Retinal pigment epithelial cell (primary cell): ENCODE measurements at regions not wholly inside any gene's neighbourhood (a gene's known extent, or its start where the extent isn't known, plus 50 kb on each side); places are given as distances from the start of the nearest gene placed in this dataset.

Experiments
- DNase-seq: peaks from one replicate; pipeline ENCODE4 v3.0.0-alpha.2; 2010; ENCODE audit warnings: low read depth
- H3K4me3 ChIP-seq: 2 replicates; pipeline ENCODE4 v1.5.1; 2011; ENCODE audit warnings: mild to moderate bottlenecking, low read length, control low read depth, moderate library complexity
- TF ChIP-seq, protein P1 (sequence below): conservative IDR thresholded peaks from 2 replicates; pipeline ENCODE4 v1.5.1; 2011; ENCODE audit warnings: low read depth, low read length, control low read depth, inconsistent platforms

DNA sequence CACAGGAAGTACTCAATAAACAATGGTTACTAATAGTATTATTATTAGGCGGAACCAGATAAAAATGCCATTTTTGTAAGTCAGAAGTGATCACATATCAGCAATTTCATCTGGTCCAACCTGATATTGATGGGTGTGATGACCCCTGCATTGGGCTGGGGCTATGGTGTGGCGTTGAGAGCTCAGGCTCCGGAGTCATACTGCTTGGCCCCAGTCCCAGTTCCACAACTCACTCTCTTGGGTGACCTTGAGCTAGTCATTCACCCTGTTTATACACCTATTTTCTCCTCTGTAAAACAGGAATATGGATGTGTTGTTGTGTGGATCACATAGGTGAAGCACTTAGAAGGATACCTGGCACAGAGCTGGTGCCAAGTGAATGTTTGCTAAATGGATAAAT lies 229.4 kb upstream of the POU3F1 start:
- no peak for DNase-seq
- TF ChIP-seq, protein P1, sequence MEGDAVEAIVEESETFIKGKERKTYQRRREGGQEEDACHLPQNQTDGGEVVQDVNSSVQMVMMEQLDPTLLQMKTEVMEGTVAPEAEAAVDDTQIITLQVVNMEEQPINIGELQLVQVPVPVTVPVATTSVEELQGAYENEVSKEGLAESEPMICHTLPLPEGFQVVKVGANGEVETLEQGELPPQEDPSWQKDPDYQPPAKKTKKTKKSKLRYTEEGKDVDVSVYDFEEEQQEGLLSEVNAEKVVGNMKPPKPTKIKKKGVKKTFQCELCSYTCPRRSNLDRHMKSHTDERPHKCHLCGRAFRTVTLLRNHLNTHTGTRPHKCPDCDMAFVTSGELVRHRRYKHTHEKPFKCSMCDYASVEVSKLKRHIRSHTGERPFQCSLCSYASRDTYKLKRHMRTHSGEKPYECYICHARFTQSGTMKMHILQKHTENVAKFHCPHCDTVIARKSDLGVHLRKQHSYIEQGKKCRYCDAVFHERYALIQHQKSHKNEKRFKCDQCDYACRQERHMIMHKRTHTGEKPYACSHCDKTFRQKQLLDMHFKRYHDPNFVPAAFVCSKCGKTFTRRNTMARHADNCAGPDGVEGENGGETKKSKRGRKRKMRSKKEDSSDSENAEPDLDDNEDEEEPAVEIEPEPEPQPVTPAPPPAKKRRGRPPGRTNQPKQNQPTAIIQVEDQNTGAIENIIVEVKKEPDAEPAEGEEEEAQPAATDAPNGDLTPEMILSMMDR = no peak
- no peak overlapping the region for H3K4me3 ChIP-seq

DNA sequence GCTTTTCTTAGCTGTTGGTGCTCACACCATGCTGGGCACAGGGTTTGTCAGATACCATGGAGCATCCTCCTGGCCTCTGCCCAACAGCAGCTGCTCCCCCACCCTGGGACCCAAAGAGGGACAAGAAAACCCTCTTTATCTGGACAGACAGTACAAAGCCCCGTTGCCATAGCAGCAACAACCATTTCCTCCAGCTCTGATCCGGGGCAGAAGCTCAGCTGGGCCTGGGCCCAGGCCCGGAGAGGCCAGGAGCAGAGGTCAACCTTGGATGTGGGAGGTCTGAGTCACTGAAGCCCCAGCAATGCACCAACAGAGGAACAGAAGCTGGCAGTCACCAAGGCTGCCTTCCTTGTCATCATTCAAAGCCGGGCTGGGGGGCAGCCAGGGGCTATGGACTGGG lies 228.4 kb upstream of the POU3F1 start:
- no peak for DNase-seq
- TF ChIP-seq, protein P1 = no peak
- no peak overlapping the region for H3K4me3 ChIP-seq

DNA sequence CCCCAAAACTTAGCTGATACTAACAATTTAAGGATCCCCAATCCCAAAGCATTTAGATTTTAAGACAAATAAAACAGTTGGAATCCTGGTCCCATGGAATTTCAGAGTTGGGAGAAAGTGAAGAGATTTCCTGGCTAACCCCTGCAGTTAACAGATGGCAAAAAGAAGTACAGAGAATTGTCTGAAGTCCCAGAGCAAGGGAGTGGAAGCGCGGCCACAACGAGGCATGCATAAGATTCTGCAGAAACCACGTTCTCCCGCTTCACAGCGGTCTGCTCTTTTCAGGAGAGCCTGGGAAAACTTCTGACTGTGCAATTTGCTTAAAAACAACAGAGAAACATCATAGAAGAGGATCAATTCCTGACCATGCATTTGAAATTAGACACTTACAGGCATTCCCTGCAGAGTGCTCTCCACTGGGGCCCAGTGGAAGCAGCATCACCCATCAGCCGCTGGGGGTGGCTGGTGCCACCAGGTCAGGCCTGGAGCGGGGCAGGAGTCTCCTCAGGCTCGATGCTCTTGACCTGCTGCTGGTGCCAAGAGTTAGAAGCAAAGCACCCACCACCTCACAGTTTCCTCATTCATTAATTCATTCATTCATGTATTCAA lies 226.7 kb upstream of the POU3F1 start:
- TF ChIP-seq, protein P1 = no peak
- no peak for DNase-seq
- no peak overlapping the region for H3K4me3 ChIP-seq

DNA sequence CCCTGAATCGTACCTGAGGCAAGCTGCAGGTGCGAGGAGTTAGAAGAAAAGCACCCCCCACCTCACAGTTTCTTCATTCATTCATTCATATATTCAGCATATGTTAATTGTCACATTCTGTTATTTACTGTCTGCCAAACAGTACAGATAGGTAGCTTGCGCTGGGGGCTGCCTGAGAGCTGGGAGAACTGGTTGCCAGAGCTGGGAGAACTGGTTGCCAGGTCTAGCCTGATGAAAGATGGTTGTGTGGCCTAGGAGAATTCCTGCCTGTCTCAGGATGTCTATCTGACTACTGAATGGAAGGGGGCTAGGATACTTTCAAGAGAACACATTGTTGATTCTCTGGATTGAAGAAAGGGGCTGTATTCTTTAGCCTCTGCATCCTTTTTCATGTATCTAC lies 225.9 kb upstream of the POU3F1 start:
- TF ChIP-seq, protein P1 = no peak
- DNase-seq = no peak
- no peak overlapping the region for H3K4me3 ChIP-seq

DNA sequence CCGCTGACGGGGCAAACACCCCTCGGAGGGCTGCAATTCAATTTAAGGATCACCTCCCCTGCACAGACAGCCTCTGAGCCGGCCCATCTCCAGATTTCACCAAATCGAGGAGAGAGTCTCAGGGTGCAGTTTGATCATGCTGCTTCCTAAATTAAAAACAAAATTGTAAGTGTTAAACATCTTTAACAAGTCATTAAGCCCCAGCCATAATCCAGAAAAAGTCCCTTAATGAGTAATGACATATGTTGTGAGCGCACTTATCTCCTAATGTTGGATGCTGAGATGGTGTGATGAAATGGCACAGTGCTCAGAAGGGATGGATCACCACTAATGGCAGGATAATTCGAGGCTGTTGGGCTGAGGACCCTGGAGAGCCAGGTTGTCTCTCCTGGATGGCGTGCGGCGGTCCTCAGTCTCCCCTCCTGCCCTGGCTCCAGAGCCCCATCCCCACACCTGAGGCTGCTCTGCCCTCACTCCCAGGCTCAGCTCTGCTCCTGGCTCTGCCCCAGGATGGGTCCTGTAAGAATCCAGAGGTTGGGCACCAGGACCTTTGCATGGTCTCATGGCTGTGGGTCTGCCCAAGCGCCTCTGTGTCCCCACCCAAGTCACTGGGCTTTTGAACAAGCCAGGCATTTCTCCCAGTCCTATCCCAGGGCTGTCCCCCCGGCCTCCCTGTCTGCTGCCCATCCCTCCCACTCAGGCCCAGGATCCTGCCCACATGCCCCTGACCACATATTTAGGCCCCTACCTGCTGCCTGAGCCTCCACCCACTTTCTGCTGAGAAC lies 224.4 kb upstream of the POU3F1 start:
- no peak overlapping the region for H3K4me3 ChIP-seq
- TF ChIP-seq, protein P1 = no peak
- DNase-seq = no peak

DNA sequence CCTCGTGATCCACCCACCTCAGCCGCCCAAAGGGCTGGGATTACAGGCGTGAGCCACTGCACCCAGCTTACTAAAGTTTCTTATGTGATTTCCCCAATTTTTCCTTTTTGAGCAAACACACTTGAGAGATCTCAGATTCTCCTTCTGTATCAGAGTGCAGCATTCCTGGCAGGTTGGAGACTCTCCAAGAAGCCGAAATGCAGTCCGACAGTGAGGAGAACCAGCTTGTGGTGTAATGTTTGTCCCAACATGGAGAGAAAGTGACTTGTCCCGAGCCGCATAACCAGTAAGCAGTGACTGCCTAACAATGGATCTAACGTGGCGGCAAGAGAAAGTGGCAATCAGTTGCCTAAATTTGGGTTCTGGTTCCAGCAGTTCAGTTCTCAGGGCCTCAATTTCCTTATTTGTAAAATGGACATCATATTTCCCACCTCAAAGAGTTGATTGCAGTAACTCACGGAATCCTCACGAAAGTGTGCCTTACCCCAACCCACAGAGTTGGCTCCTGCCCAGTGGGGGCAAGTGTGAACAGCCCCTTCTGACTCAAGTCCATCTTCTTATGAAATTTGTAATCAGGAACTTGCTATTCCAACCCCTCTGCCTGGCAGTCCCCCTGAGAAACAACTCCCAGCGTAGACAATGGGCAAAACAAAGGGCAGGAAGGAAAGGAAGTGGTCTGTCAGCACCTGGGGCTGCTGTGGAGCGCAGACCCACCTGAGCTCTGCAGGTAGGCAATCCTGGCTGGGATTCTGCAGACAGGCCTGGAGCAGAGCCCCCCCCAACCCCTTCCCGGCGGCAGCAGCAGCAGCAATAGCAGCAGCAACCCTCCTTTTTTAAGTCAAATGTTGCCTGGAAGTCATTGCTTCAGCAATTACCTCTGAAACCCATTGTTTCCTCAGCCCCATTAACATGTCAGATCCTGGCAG lies 223.6 kb upstream of the POU3F1 start:
- no peak for DNase-seq
- no peak overlapping the region for H3K4me3 ChIP-seq
- TF ChIP-seq, protein P1 = no peak
